ENCODE measurements at regions not wholly inside any gene's neighbourhood (a gene's known extent, or its start where the extent isn't known, plus 50 kb on each side); places are given as distances from the start of the nearest gene placed in this dataset.

DNA sequence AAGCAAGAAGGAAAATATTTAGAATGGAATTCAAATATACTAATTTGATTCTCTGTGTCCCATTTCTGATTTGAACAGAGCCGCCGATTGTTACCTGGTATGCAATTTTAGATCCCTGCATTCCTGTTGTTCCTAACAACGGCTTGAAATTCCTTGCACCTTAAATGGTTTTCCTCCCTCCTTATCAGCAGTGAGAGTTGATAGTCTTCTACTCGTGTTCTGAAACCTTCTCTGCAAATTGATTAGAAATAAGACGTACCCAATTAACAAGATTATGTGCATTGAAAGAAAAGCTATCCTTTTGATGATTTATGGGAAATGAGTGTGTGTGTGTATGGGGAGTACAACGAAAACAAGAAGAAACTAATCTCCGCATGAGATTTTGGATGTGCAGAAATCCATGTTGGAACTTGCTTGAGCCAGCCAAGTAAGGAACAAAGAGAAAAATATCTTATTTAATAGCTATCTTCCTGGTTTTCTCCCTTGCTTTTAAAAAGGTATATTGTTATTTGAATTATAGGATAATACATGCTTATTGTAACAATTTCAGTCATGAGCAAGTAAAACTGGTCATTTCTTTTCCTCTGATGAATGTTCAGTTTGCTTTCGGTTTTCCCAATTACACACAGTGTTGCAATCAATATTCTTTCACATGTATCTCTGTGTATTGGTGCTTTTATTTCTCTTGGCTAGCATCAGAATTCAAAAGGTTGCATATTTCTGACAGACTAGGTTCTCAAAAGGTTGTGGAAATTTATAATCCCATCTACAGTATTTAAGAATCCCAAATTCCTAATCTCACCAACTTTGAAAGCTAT lies 211.1 kb upstream of the ACTBL2 start:
- POLR2A ChIA-PET = no interaction called here
- H3K4me3 ChIP-seq (ENCODE audit: low read depth, low read length) = no peak overlapping the region
- no peaks in the 10 kb centered on the region for H3K36me3 Mint-ChIP-seq (ENCODE audit: insufficient read depth, unreplicated experiment)
- H3K36me3 ChIP-seq (ENCODE audit: control insufficient read depth, insufficient read depth, low read length) = no peaks in the 10 kb centered on the region
- H3K4me1 ChIP-seq = peaks cover 23% of the 10 kb centered on the region
- no peak overlapping the region for H3K27ac Mint-ChIP-seq (ENCODE audit: unreplicated experiment)
- DNase-seq = no peak
- no peaks in the 10 kb centered on the region for H3K9me3 Mint-ChIP-seq (ENCODE audit: unreplicated experiment)
- peaks cover 18% of the 10 kb centered on the region for H3K4me1 Mint-ChIP-seq (ENCODE audit: low read depth, unreplicated experiment)
- H3K9me3 ChIP-seq = no peaks in the 10 kb centered on the region
- intact Hi-C loops (cut with micrococcal nuclease; ENCODE audit: unreplicated experiment) = no loop called here
- H3K27me3 Mint-ChIP-seq (ENCODE audit: insufficient read depth, unreplicated experiment) = no peaks in the 10 kb centered on the region
- H3K4me3 Mint-ChIP-seq (ENCODE audit: unreplicated experiment) = no peak overlapping the region
- no peaks in the 10 kb centered on the region for H3K27me3 ChIP-seq (replicated peaks; ENCODE audit: control insufficient read depth, insufficient read depth, low read length)
- BruUV-seq (replicated peaks) = no TSS peak
- CTCF ChIA-PET = no interaction called here
- TF ChIP-seq CTCF (IDR thresholded peaks at IDR 0.05; ENCODE audit: insufficient read depth in 1 of 2, low read depth in 1 of 2, low read length in 1 of 2, severe bottlenecking in 1 of 2, unreplicated experiment in 1 of 2) = no peak

- Histone ChIP-seq H3K27me3 (replicated peaks; ENCODE audit: control insufficient read depth, insufficient read depth, low read length) (no peaks in the 10 kb centered on the region), H3K4me1 (peaks cover 19% of the 10 kb centered on the region), H3K36me3 (ENCODE audit: control insufficient read depth, insufficient read depth, low read length) (no peaks in the 10 kb centered on the region), H3K9me3 (no peaks in the 10 kb centered on the region), H3K4me3 (ENCODE audit: low read depth, low read length) (no peak overlapping the region)
- Mint-ChIP-seq H3K4me1 (ENCODE audit: low read depth, unreplicated experiment) (peaks cover 18% of the 10 kb centered on the region), H3K27me3 (ENCODE audit: insufficient read depth, unreplicated experiment) (no peaks in the 10 kb centered on the region), H3K27ac (ENCODE audit: unreplicated experiment) (no peak overlapping the region), H3K36me3 (ENCODE audit: insufficient read depth, unreplicated experiment) (no peaks in the 10 kb centered on the region), H3K9me3 (ENCODE audit: unreplicated experiment) (no peaks in the 10 kb centered on the region), H3K4me3 (ENCODE audit: unreplicated experiment) (no peak overlapping the region)
- intact Hi-C loops (cut with micrococcal nuclease; ENCODE audit: unreplicated experiment) = no loop called here
- peak; percentile 44 to 73 for DNase-seq
- CTCF ChIA-PET = no interaction called here
- POLR2A ChIA-PET = no interaction called here
- BruUV-seq (replicated peaks) = no TSS peak
- no peak for TF ChIP-seq CTCF (IDR thresholded peaks at IDR 0.05; ENCODE audit: insufficient read depth in 1 of 2, low read depth in 1 of 2, low read length in 1 of 2, severe bottlenecking in 1 of 2, unreplicated experiment in 1 of 2)
These were observed 210.2 kb upstream of the ACTBL2 start for GRCh38 chr5:57692582-57693487.

- intact Hi-C loops (cut with micrococcal nuclease; ENCODE audit: unreplicated experiment) = no loop called here
- ChIA-PET CTCF (no interaction called here), POLR2A (no interaction called here)
- Mint-ChIP-seq H3K27ac (ENCODE audit: unreplicated experiment) (no peak overlapping the region), H3K36me3 (ENCODE audit: insufficient read depth, unreplicated experiment) (no peaks in the 10 kb centered on the region), H3K27me3 (ENCODE audit: insufficient read depth, unreplicated experiment) (no peaks in the 10 kb centered on the region), H3K4me3 (ENCODE audit: unreplicated experiment) (no peak overlapping the region), H3K9me3 (ENCODE audit: unreplicated experiment) (no peaks in the 10 kb centered on the region), H3K4me1 (ENCODE audit: low read depth, unreplicated experiment) (peaks cover 18% of the 10 kb centered on the region)
- Histone ChIP-seq H3K9me3 (no peaks in the 10 kb centered on the region), H3K4me1 (peaks cover 19% of the 10 kb centered on the region), H3K4me3 (ENCODE audit: low read depth, low read length) (no peak overlapping the region), H3K36me3 (ENCODE audit: control insufficient read depth, insufficient read depth, low read length) (no peaks in the 10 kb centered on the region), H3K27me3 (replicated peaks; ENCODE audit: control insufficient read depth, insufficient read depth, low read length) (no peaks in the 10 kb centered on the region)
- no peak for TF ChIP-seq CTCF (IDR thresholded peaks at IDR 0.05; ENCODE audit: insufficient read depth in 1 of 2, low read depth in 1 of 2, low read length in 1 of 2, severe bottlenecking in 1 of 2, unreplicated experiment in 1 of 2)
- BruUV-seq (replicated peaks) = no TSS peak
- no peak for DNase-seq
These were observed 208.1 kb upstream of the ACTBL2 start for GRCh38 chr5:57690724-57691123.
